ENCODE measurements at regions not wholly inside any gene's neighbourhood (a gene's known extent, or its start where the extent isn't known, plus 50 kb on each side); places are given as distances from the start of the nearest gene placed in this dataset.

DNA sequence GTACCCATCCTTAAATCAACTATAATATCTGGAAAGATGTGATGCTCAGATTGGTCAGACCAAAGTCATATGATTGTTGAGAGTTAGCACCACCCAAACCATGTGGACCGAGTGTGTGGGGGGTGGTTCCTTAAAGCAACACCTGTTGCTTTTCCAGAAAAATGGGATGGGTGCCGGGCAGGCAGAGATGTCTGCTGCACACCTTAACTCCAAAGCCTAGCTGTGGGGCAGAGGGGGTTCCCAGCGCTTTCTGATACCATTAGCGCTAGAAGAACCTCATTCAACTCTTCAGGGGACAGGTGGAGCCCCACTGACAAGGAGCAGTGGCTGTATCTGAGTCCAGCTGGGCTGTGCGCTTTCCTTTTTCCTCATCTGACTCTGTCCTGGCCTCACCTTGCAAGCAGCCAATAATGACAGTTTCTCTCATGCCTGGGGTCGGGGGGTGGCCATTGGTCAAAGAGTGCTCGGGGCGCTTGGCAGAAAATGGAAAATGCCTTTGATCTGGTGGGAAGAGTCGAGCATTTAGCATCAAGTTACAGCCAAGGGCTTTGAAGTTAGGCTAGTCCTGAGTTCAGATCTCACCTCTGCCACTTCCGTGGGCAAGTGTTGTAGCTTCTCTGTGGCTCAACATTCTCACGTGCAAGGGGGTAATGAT is 82.6 kb downstream of the IRX3 start:
- H3K36me3 Mint-ChIP-seq, result no peaks in the 10 kb centered on the region
- no peak overlapping the region for H3K27ac Mint-ChIP-seq
- H3K4me3 Mint-ChIP-seq, result no peak overlapping the region
- H3K4me1 Mint-ChIP-seq, result no peaks in the 10 kb centered on the region
- CTCF ChIA-PET, result no interaction called here
- no peak for DNase-seq
- no peaks in the 10 kb centered on the region for H3K27me3 Mint-ChIP-seq
- no peaks in the 10 kb centered on the region for H3K9me3 Mint-ChIP-seq

GRCh38 chr16:54203384-54203783 is 83.2 kb downstream of the IRX3 start:
- Mint-ChIP-seq H3K27ac (no peak overlapping the region), H3K27me3 (no peaks in the 10 kb centered on the region), H3K9me3 (no peaks in the 10 kb centered on the region), H3K36me3 (no peaks in the 10 kb centered on the region), H3K4me3 (no peak overlapping the region), H3K4me1 (no peaks in the 10 kb centered on the region)
- CTCF ChIA-PET, result no interaction called here
- no peak for DNase-seq
